ENCODE measurements at regions not wholly inside any gene's neighbourhood (a gene's known extent, or its start where the extent isn't known, plus 50 kb on each side); places are given as distances from the start of the nearest gene placed in this dataset.

DNA sequence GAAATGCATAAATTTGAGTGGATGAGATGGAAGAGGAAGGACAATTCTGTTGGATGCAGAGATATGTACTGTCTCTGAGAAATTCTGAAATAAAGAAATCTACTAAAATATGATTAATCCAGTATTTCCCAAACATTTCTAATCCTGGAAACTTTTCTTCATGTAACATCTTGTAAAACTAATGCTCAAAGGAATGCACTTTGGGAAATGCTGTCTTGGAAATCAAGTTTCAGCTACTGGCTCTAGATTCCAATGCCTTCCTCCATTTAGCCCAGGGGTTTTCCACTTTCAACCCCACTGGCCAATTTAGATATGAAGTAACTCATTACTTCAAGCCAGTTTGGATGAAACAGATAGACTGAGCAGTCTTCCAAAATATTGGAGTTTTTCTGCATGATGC is 355.1 kb downstream of the TXNL1 start:
- TF ChIP-seq CTCF (IDR thresholded peaks at IDR 0.05) (no peak), POLR2A (IDR thresholded peaks at IDR 0.05) (no peak)
